VCaP (cell line): ENCODE measurements at regions not wholly inside any gene's neighbourhood (a gene's known extent, or its start where the extent isn't known, plus 50 kb on each side); places are given as distances from the start of the nearest gene placed in this dataset.
"Not testable (repeated sequence)": the region's sequence is repeated elsewhere in the genome, so short reads cannot be mapped to it uniquely, and the experiment has no call there.

ENCODE experiments used
- H3K27ac ChIP-seq: fragments of 450-650 bp; 2 replicates; pipeline ENCODE4 v1.5.1; 2017
- TF ChIP-seq, protein P1 (sequence below): fragments of 450-650 bp; conservative IDR thresholded peaks from 2 replicates; pipeline ENCODE4 v1.5.1; 2017; ENCODE audit warnings: mild to moderate bottlenecking, moderate library complexity

DNA sequence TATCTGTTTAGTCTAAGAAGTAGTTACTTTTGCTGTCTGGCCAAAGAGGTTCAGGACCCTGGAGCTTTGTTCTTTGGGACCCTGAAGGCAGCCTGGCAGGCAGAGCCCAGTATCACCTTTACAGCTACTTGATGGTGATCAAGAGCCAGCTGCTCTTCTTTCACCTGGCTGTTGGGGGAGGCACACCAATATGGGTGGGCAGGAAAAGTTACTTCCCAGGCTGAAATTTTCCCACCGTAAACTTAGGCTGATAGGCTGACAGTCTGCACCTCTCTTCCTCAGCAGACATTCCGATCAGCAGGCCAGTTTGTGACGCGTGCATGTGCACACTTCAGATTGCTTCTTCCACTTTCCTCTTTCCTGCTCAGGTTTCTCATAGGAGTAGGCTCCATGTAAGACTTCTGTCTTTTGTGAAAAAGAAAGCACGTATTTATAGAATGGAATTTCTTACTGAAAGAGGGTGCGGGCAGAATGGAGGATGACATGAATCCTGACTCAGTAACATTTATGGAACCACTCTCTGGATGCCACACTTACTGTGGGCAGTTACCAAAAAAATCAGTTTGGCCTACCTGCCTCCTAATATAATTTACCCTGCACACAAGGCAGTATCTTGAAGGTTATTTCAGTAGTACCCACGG is 223.9 kb upstream of the DMRT1 start:
- TF ChIP-seq, protein P1, sequence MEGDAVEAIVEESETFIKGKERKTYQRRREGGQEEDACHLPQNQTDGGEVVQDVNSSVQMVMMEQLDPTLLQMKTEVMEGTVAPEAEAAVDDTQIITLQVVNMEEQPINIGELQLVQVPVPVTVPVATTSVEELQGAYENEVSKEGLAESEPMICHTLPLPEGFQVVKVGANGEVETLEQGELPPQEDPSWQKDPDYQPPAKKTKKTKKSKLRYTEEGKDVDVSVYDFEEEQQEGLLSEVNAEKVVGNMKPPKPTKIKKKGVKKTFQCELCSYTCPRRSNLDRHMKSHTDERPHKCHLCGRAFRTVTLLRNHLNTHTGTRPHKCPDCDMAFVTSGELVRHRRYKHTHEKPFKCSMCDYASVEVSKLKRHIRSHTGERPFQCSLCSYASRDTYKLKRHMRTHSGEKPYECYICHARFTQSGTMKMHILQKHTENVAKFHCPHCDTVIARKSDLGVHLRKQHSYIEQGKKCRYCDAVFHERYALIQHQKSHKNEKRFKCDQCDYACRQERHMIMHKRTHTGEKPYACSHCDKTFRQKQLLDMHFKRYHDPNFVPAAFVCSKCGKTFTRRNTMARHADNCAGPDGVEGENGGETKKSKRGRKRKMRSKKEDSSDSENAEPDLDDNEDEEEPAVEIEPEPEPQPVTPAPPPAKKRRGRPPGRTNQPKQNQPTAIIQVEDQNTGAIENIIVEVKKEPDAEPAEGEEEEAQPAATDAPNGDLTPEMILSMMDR, result no peak
- no peak overlapping the region for H3K27ac ChIP-seq

DNA sequence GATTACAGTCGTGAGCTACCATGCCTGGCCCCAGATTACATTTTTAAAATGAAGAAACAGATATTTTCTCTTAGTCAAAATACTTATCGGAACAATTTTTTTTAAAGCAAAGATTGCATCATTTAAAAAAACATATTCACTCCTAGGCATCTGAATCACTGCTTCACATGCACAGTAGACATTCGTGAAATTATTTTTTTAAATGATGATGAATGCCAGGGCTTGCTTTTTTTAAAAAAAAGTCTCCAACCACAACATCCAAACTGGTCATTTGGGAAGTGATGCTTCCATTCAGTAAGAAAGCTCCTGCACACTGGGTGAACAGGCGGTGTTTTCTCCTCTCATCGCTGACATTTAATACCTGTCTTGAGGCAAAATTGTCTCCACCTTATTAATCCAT is 223.0 kb upstream of the DMRT1 start:
- no peak overlapping the region for H3K27ac ChIP-seq
- TF ChIP-seq, protein P1, result no peak

DNA sequence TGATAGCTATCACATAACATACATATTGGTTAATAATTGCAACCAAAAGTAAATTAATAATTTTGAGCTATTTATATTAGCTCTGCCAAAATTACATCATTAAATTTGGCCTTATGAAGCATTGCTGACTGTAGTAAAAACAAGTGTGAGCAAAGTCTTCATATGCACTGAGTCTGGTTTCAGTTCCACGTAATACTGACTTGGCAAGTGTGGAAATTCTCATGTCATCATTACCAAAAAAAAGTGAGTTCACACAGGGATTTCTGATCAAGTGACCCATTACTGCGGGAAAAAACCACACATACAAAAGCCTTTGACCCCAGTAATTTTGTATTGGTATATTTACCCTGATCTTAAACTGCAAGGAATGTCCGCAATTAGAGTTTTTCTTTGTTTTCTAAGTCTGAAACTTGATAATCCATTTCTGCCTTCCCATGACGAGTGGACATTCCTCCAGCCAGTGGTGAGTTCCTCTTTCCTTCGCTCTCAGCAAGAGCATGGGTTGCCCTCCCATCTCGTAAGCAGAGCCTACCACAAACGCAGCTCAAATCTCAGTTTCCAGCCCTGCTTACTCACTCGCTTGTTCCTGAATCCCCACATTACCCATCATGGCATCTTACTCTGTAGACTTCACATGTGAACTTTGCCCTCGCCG is 220.2 kb upstream of the DMRT1 start:
- H3K27ac ChIP-seq, result peak overlapping the region; percentile 28
- TF ChIP-seq, protein P1, result no peak

DNA sequence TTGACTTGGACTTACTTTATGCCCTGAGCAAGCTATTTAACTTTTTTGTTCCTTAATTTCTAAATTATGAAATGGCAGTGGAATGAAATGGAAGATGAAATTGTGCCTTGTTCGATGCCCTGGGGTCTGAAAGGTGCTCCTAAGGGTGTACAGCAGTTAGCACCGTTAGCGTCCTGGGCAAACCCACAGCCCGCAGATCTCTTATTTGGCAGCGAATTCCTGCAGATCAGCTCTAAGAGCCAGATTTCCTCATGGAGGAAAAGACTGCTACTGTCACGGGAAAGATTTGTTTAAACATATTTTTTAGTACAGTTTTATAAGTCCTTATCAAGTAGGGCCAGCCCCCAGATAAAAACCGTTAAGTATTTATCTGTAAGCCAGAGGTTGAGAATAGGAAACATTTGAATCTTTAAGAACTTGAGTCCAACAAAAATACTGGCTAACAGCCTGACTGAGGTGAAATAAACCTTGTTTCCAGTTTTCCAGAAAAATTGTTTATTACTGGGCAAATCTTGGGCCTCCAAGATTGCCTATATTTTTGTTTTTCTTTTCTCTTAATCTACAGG is 216.5 kb upstream of the DMRT1 start:
- TF ChIP-seq, protein P1, result no peak
- H3K27ac ChIP-seq, result no peak overlapping the region

DNA sequence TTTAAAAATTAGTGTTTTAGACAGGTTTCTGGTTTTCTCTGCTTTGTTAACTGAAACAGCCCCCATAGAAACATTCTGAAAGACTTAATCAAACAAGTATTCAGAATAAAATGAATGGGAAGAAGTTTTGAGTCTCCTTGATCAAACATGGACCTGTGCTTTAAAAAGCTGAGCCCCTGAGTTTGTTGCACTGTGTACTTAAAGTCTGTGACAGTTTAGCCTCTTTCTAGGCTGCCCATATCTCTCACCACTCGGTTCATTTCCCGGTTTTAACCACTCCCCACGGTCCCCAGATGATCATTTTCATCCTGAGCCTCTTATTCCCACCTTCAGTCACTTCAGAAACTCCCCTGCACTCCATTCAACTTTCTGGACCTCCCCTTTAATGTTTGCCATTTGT is 215.9 kb upstream of the DMRT1 start:
- TF ChIP-seq, protein P1, result no peak
- no peak overlapping the region for H3K27ac ChIP-seq

DNA sequence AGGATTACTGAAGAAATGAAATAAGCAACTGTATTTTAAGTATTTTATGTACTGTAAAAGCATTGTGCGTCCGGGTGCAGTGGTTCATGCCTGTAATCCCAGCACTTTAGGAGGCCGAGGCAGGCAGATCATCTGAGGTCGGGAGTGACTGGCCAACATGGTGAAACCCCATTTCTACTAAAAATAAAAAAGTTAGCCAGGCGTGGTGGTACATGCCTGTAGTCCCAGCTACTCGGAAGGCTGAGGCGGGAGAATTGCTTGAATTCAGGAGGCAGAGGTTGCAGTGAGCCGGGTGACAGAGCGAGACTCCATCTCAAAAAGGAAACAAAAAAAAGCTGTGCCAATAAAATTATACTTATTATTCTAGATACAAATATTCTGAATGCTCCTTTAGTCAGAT is 215.4 kb upstream of the DMRT1 start:
- H3K27ac ChIP-seq, result not testable (repeated sequence)

DNA sequence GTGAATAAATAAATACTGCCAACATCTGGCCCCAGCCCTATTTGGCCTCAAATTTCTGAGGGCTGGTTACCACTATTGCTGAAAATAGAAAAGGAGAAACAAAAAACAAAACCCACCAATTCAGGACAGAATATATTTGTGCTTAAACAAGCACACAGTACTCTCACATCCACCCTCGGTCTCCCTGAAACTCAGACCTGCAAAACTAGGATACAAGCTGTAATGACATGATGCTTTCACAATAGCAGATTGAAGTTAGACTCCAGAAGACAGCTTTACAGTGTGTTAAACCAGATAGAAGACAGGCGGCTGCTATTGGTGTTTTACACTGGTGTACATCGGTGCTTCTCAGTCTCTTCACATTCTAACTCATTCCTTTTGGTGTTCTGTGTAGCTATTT is 214.9 kb upstream of the DMRT1 start:
- H3K27ac ChIP-seq, result no peak overlapping the region
- TF ChIP-seq, protein P1, result no peak
